Testis (tissue), 2 donors: ENCODE measurements at regions not wholly inside any gene's neighbourhood (a gene's known extent, or its start where the extent isn't known, plus 50 kb on each side); places are given as distances from the start of the nearest gene placed in this dataset.

Experiments used
- DNase-seq: peaks from one replicate; pipeline ENCODE4 v3.0.0-alpha.2; 2019
- H3K27ac ChIP-seq, 2 donors: fragments of 200-600 bp; sonication (generic); one replicate each; pipeline ENCODE4 v1.5.1; 2019
- H3K27me3 ChIP-seq: fragments of 200-600 bp; sonication (generic); one replicate; pipeline ENCODE4 v1.5.1; 2019
- H3K36me3 ChIP-seq: fragments of 200-600 bp; sonication (generic); one replicate; pipeline ENCODE4 v1.5.1; 2017; ENCODE audit warnings: low read depth; ENCODE audit errors: missing control alignments
- H3K4me1 ChIP-seq: fragments of 200-600 bp; sonication (generic); one replicate; pipeline ENCODE4 v1.5.1; 2019
- H3K4me3 ChIP-seq, 2 donors: fragments of 200-600 bp; sonication (generic); one replicate each; pipeline ENCODE4 v1.5.1; 2017 to 2019
- H3K9me3 ChIP-seq: fragments of 200-600 bp; sonication (generic); one replicate; pipeline ENCODE4 v1.5.1; 2017
- CTCF ChIP-seq, 3 experiments: fragments of 450-650 bp in 2 of 3; fragments of 200-600 bp in 1 of 3; sonication (generic) in 1 of 3; IDR thresholded peaks; one replicate each; pipeline ENCODE4 v1.5.1; 2016 to 2019; ENCODE audit warnings: antibody characterized with exemption in 3 of 3, mild to moderate bottlenecking in 2 of 3, moderate library complexity in 1 of 3
- POLR2A ChIP-seq: fragments of 450-650 bp; IDR thresholded peaks from one replicate; pipeline ENCODE4 v1.6.1; 2017; ENCODE audit warnings: antibody characterized with exemption, mild to moderate bottlenecking, moderate library complexity
- WGBS, 2 donors: methylation state at CpG; one replicate each; pipeline ENCODE4 v1.1.5; 2018; 5-methylcytosine and 5-hydroxymethylcytosine counted together
- intact Hi-C: fragments of 100-400 bp; cut with DNase I; formaldehyde crosslinking; loops from one replicate; pipeline ENCODE4 v1.15.1; 2023; ENCODE audit warnings: low total_unique reads

- no peak overlapping the region for H3K27ac ChIP-seq
- intact Hi-C loops = no loop called here
- H3K36me3 ChIP-seq = no peaks in the 10 kb centered on the region
- H3K4me3 ChIP-seq = no peak overlapping the region
- H3K9me3 ChIP-seq = no peaks in the 10 kb centered on the region
- H3K4me1 ChIP-seq = no peaks in the 10 kb centered on the region
- TF ChIP-seq POLR2A (no peak), CTCF (IDR thresholded peaks at IDR 0.05) (no peak)
- no peaks in the 10 kb centered on the region for H3K27me3 ChIP-seq
- no peak for DNase-seq
- 76 to 85% methylated on average over 5 of the region's 5 CpGs for WGBS, 2 donors
Measured at GRCh38 chr12:126557659-126558058, 1492.4 kb downstream of the AACS start.

GRCh38 chr12:126558219-126558618, 1493.0 kb downstream of the AACS start:
- intact Hi-C loops = no loop called here
- Histone ChIP-seq H3K27me3 (no peaks in the 10 kb centered on the region), H3K4me3 (no peak overlapping the region), H3K4me1 (no peaks in the 10 kb centered on the region), H3K9me3 (no peaks in the 10 kb centered on the region), H3K27ac (no peak overlapping the region), H3K36me3 (no peaks in the 10 kb centered on the region)
- DNase-seq = no peak
- TF ChIP-seq CTCF (IDR thresholded peaks at IDR 0.05) (no peak), POLR2A (no peak)
- 80 to 82% methylated on average over 2 of the region's 2 CpGs for WGBS, 2 donors

GRCh38 chr12:126558810-126559209, 1493.6 kb downstream of the AACS start:
- Histone ChIP-seq H3K4me3 (no peak overlapping the region), H3K36me3 (no peaks in the 10 kb centered on the region), H3K9me3 (no peaks in the 10 kb centered on the region), H3K4me1 (no peaks in the 10 kb centered on the region), H3K27me3 (no peaks in the 10 kb centered on the region), H3K27ac (no peak overlapping the region)
- intact Hi-C loops = no loop called here
- 85 to 90% methylated on average over 3 of the region's 3 CpGs for WGBS, 2 donors
- no peak for TF ChIP-seq POLR2A
- TF ChIP-seq CTCF (IDR thresholded peaks at IDR 0.05) = no peak
- DNase-seq = no peak

GRCh38 chr12:126567016-126567415, 1501.8 kb downstream of the AACS start:
- WGBS, 2 donors = 80% methylated on average over 12 of the region's 18 CpGs; no CpG with 5 or more reads in 1 of the 2 donors
- no peak for DNase-seq
- no peak overlapping the region for H3K4me3 ChIP-seq
- H3K27ac ChIP-seq = no peak overlapping the region
- no peaks in the 10 kb centered on the region for H3K9me3 ChIP-seq
- TF ChIP-seq CTCF (IDR thresholded peaks at IDR 0.05) = no peak
- TF ChIP-seq POLR2A = no peak
- intact Hi-C loops = no loop called here
- no peaks in the 10 kb centered on the region for H3K36me3 ChIP-seq
- no peaks in the 10 kb centered on the region for H3K4me1 ChIP-seq
- H3K27me3 ChIP-seq = no peaks in the 10 kb centered on the region

GRCh38 chr12:126569706-126570105, 1504.5 kb downstream of the AACS start:
- intact Hi-C loops = no loop called here
- no peaks in the 10 kb centered on the region for H3K4me1 ChIP-seq
- WGBS, 2 donors = 47 to 63% methylated on average over 5 of the region's 5 CpGs
- TF ChIP-seq CTCF (IDR thresholded peaks at IDR 0.05) (no peak), POLR2A (no peak)
- no peak for DNase-seq
- no peaks in the 10 kb centered on the region for H3K27me3 ChIP-seq
- H3K27ac ChIP-seq = no peak overlapping the region
- no peaks in the 10 kb centered on the region for H3K9me3 ChIP-seq
- no peak overlapping the region for H3K4me3 ChIP-seq
- no peaks in the 10 kb centered on the region for H3K36me3 ChIP-seq
